AG10803 (cell line): ENCODE measurements at regions not wholly inside any gene's neighbourhood (a gene's known extent, or its start where the extent isn't known, plus 50 kb on each side); places are given as distances from the start of the nearest gene placed in this dataset.

ENCODE experiments used
- DNase-seq: peaks from one replicate; pipeline ENCODE4 v3.0.0; 2010; ENCODE audit warnings: low read depth
- H3K4me3 ChIP-seq: 2 replicates; pipeline ENCODE4 v1.5.1; 2011; ENCODE audit warnings: mild to moderate bottlenecking, low read length, control low read depth
- TF ChIP-seq, protein P1 (sequence below): conservative IDR thresholded peaks from 2 replicates; pipeline ENCODE4 v1.5.1; 2011; ENCODE audit warnings: mild to moderate bottlenecking, low read length, control low read depth, inconsistent platforms

DNA sequence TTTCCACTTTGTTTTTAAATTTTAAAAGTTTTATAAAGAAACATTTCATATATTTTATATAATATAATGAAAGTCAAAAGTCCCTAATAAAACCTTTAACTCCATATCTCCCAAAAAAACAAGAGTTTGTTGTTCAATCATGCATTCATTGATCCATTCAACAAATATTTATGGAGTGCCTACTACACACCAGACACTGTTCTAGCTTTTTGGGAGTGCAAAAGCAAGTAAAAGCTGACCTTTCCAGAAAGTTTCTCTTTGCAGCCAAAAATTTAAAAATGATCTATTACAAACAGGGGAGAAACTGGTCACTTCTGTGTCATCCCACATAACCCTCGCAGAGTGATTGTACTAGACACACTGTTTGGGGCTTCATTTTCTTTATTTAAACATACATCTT is 740.0 kb upstream of the TBX3 start:
- no peak for DNase-seq
- TF ChIP-seq, protein P1, sequence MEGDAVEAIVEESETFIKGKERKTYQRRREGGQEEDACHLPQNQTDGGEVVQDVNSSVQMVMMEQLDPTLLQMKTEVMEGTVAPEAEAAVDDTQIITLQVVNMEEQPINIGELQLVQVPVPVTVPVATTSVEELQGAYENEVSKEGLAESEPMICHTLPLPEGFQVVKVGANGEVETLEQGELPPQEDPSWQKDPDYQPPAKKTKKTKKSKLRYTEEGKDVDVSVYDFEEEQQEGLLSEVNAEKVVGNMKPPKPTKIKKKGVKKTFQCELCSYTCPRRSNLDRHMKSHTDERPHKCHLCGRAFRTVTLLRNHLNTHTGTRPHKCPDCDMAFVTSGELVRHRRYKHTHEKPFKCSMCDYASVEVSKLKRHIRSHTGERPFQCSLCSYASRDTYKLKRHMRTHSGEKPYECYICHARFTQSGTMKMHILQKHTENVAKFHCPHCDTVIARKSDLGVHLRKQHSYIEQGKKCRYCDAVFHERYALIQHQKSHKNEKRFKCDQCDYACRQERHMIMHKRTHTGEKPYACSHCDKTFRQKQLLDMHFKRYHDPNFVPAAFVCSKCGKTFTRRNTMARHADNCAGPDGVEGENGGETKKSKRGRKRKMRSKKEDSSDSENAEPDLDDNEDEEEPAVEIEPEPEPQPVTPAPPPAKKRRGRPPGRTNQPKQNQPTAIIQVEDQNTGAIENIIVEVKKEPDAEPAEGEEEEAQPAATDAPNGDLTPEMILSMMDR, result no peak
- no peak overlapping the region for H3K4me3 ChIP-seq

DNA sequence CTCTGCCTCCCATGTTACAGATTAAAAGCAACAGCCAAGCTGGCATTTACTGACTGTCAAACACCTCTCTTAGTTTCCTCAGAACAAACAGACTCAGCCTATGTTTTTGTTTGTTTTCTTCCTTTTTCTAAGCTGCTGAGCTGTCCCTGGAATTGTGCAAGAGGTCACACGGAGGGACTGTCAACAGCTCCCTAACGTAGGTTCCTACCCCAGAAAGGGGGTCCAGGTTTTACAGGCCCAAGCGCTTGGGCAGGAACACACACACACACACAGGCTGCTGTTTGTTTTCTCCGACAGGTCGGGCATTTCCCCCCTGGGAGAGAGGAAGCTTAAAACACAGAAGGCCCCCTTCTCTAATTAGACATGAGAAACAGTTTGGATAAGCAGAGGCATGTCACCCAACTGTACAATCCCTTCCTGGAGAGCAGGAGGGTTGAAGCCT is 739.6 kb upstream of the TBX3 start:
- TF ChIP-seq, protein P1, result no peak
- no peak for DNase-seq
- H3K4me3 ChIP-seq, result no peak overlapping the region

DNA sequence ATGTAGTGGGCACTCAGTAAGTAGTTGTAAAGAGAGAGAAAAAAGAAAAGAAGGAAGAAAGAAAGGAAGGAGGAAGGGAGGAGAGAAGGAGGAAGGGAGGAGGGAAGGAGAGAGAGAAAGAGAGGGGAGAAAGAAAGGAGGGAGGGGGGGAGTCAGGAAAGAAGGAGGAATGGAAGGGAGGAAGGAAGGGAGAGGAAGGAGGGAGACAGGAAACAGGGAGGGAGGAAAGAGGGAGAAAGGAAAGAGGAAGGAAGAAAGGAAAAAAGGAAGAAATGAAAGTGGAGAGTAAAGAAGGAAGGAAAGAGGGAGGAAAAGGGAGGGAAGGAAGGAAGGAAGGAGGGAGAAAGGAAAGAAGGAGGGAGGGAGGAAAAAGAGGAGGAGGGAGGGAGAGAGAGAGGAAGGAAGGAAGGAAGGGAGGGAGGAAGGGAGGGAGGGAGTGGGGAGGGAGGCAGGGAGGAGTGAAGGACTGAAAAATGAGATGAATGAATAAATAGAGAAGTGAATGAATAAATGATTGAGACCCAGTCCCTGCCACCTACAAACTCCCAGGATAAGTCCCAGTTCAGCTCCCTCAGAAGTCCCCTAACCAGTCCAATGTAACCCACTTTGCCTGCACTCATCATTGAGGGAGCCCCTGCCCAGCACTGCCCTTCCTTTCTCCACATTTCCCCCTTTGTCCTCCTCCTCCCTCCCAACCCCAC is 739.0 kb upstream of the TBX3 start:
- TF ChIP-seq, protein P1, result no peak
- no peak for DNase-seq
- H3K4me3 ChIP-seq, result no peak overlapping the region

DNA sequence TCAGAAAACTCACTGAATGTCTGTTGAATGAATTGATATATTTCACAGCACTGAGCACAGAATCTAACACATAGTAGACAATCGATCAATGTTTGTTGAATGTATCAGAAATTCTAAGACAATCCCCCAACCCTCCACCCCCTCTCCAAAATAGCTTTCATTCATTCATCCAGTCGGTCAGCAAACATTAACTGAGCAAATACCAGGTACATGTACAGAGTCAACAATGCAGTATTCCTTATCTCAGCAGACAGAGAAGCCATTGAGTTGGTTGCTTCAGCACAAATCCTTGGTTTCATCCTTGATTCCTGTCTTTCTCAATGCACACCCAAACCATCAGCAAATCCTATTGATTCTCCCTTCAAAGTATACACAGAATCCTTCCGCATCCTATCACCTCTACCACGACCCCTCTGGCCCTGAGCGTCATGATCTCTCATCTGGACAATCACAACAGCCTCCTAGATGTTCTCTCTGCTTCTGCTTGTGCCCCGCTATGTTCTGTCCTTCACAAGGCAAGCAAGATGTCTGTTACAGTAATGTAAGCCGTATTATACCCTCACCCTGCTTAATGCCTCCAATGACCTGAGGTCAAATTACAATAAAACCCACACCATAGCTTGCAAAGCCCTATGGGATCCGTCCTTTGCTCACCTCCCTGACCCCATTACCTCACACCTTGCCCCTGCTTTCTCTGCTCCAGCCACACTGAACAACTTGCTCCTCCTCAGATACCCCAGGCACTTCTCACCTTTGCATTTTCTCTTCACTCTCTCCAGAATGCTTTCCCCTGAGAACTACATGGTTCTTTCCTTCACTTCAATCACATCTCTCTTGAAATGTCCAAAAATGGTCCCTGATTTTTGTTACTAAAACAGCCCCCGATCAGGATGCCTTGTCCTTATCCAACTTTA is 738.1 kb upstream of the TBX3 start:
- TF ChIP-seq, protein P1, result no peak
- H3K4me3 ChIP-seq, result no peak overlapping the region
- DNase-seq, result no peak

DNA sequence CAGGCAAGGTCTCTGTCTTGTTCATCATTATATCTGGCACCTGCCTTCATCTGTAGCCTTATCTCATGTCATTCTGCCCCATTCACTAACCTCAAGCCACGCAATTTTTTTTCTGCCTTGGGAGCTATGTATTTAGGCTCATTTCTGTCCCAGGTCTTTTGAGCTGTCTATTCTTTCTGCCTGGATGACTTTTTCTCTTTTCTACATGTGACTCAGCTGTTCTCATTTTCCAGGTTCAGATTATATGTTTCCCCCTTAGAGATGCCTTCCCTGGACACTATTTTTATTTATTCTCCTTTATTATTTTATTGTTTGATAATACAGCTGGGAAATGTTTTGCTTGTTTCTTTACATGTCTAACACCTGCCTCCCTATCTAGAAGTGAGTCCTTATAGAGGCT is 737.4 kb upstream of the TBX3 start:
- no peak for DNase-seq
- H3K4me3 ChIP-seq, result no peak overlapping the region
- TF ChIP-seq, protein P1, result no peak

DNA sequence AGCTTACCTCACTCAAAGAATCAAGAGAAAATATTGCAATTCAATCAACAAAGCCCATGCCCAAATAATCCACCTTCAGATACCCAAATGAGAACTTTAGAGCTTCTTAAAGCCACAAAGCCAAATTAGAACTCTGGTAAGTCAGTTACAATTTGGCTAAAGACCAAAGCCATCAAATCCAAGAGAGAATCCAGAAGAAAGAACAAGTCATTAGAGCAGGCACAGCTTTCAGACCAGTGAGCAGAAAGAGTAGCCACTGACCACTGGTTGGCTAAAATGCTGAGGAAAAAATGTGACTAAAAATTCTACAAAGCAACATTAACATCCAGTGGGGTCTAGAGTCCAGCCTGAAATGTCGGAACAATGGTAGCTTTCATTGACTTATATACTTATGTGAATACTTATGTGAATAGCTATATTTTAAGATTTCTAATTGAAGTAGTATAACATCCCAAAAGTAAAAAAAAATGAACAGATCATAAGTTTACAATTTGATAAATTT is 735.2 kb upstream of the TBX3 start:
- no peak overlapping the region for H3K4me3 ChIP-seq
- TF ChIP-seq, protein P1, result no peak
- DNase-seq, result no peak
